ENCODE measurements at regions not wholly inside any gene's neighbourhood (a gene's known extent, or its start where the extent isn't known, plus 50 kb on each side); places are given as distances from the start of the nearest gene placed in this dataset.

- H3K9me3 Mint-ChIP-seq, result no peaks in the 10 kb centered on the region
These were observed 473.7 kb upstream of the DAB1 start for GRCh38 chr1:57897581-57897980.

GRCh38 chr1:57894315-57894714, 470.5 kb upstream of the DAB1 start:
- Mint-ChIP-seq H3K4me3 (no peak overlapping the region), H3K27ac (no peak overlapping the region), H3K9me3 (peaks cover 0 to 4% (median 0%) of the 10 kb centered on the region in 7 donors), H3K4me1 (no peaks in the 10 kb centered on the region), H3K36me3 (no peaks in the 10 kb centered on the region), H3K27me3 (ENCODE audit: low read depth in 3 of 3) (peaks cover 0 to 6% (median 0%) of the 10 kb centered on the region in 3 donors)
- H4K20me1 ChIP-seq (ENCODE audit: insufficient read depth, low read length), result no peaks in the 10 kb centered on the region
- intact Hi-C loops (cut with micrococcal nuclease), result no loop called here
- no peak overlapping the region for H3K4me3 ChIP-seq (replicated peaks in 1 of 3; ENCODE audit: low read depth in 2 of 3, low read length in 3 of 3)
- H3K79me2 ChIP-seq (ENCODE audit: insufficient read depth, low read length), result no peaks in the 10 kb centered on the region
- H3K4me1 ChIP-seq (ENCODE audit: control insufficient read depth in 1 of 2, insufficient read depth in 2 of 2, low read length in 2 of 2), result no peaks in the 10 kb centered on the region
- H3K9ac ChIP-seq (ENCODE audit: insufficient read depth, low read length, poor library complexity, severe bottlenecking), result no peak overlapping the region
- no peak overlapping the region for H3K27ac ChIP-seq (ENCODE audit: low read depth in 1 of 2, low read length in 2 of 2)
- DNase-seq, result no peak
- no peaks in the 10 kb centered on the region for H3K9me3 ChIP-seq (replicated peaks in 1 of 2; ENCODE audit: control insufficient read depth in 1 of 2, insufficient read depth in 1 of 2, low read length in 2 of 2)
- TF ChIP-seq CTCF (IDR thresholded peaks at IDR 0.05), result no peak
- H2AFZ ChIP-seq (ENCODE audit: insufficient read depth, low read depth, low read length, poor library complexity, severe bottlenecking), result no peak overlapping the region
- H3K36me3 ChIP-seq (replicated peaks in 1 of 2; ENCODE audit: control insufficient read depth in 1 of 2, insufficient read depth in 2 of 2, low read length in 2 of 2), result no peaks in the 10 kb centered on the region
- H3K27me3 ChIP-seq (ENCODE audit: control insufficient read depth in 2 of 2, insufficient read depth in 2 of 2, low read length in 2 of 2), result no peaks in the 10 kb centered on the region
- H3K4me2 ChIP-seq (replicated peaks; ENCODE audit: extremely low read depth, low read length, poor library complexity, severe bottlenecking), result no peak overlapping the region
- 38% methylated on average over 3 of the region's 3 CpGs for WGBS (ENCODE audit: insufficient coverage)

More at GRCh38 chr1:57897581-57897980, 473.7 kb upstream of the DAB1 start:
- Histone ChIP-seq H3K79me2 (ENCODE audit: insufficient read depth, low read length) (no peaks in the 10 kb centered on the region), H4K20me1 (ENCODE audit: insufficient read depth, low read length) (no peaks in the 10 kb centered on the region), H3K4me1 (ENCODE audit: control insufficient read depth in 1 of 2, insufficient read depth in 2 of 2, low read length in 2 of 2) (no peaks in the 10 kb centered on the region), H3K4me3 (replicated peaks in 1 of 3; ENCODE audit: low read depth in 2 of 3, low read length in 3 of 3) (no peak overlapping the region), H2AFZ (ENCODE audit: insufficient read depth, low read depth, low read length, poor library complexity, severe bottlenecking) (no peak overlapping the region), H3K27me3 (ENCODE audit: control insufficient read depth in 2 of 2, insufficient read depth in 2 of 2, low read length in 2 of 2) (no peaks in the 10 kb centered on the region), H3K27ac (ENCODE audit: low read depth in 1 of 2, low read length in 2 of 2) (no peak overlapping the region), H3K36me3 (replicated peaks in 1 of 2; ENCODE audit: control insufficient read depth in 1 of 2, insufficient read depth in 2 of 2, low read length in 2 of 2) (no peaks in the 10 kb centered on the region), H3K9me3 (replicated peaks in 1 of 2; ENCODE audit: control insufficient read depth in 1 of 2, insufficient read depth in 1 of 2, low read length in 2 of 2) (no peaks in the 10 kb centered on the region), H3K4me2 (replicated peaks; ENCODE audit: extremely low read depth, low read length, poor library complexity, severe bottlenecking) (no peak overlapping the region), H3K9ac (ENCODE audit: insufficient read depth, low read length, poor library complexity, severe bottlenecking) (no peak overlapping the region)
- Mint-ChIP-seq H3K4me3 (no peak overlapping the region), H3K36me3 (no peaks in the 10 kb centered on the region), H3K4me1 (no peaks in the 10 kb centered on the region), H3K27ac (no peak overlapping the region), H3K27me3 (ENCODE audit: low read depth in 3 of 3) (peaks cover 0 to 6% (median 4%) of the 10 kb centered on the region in 3 donors)
- intact Hi-C loops (cut with micrococcal nuclease), result no loop called here
- WGBS (ENCODE audit: insufficient coverage), result 88% methylated on average over 3 of the region's 3 CpGs
- TF ChIP-seq CTCF (IDR thresholded peaks at IDR 0.05), result no peak
- no peak for DNase-seq
